DND-41 (cell line): ENCODE measurements at regions not wholly inside any gene's neighbourhood (a gene's known extent, or its start where the extent isn't known, plus 50 kb on each side); places are given as distances from the start of the nearest gene placed in this dataset.

Source experiments
- ATAC-seq: fragments of 200-7000 bp; cut with Tn5 transposase; 3 replicates; pipeline ENCODE4 v1.9.1; 2021; ENCODE audit warnings: low read depth; ENCODE audit not compliant: insufficient read depth
- DNase-seq: peaks from one replicate; pipeline ENCODE4 v3.0.0-alpha.2; 2020
- H2AFZ ChIP-seq: 2 replicates; pipeline ENCODE4 v1.6.0; 2012; ENCODE audit warnings: low read depth, low read length
- H3K27ac ChIP-seq: 2 replicates; pipeline ENCODE4 v1.5.1; 2012; ENCODE audit warnings: low read length, inconsistent platforms
- H3K27me3 ChIP-seq: fragments of 200-600 bp; sonication (generic); 2 replicates; pipeline ENCODE4 v1.6.0; 2012; ENCODE audit warnings: low read length, mild to moderate bottlenecking, inconsistent platforms; ENCODE audit not compliant: insufficient read depth, poor library complexity
- H3K36me3 ChIP-seq: 2 replicates; pipeline ENCODE4 v1.5.1; 2012; ENCODE audit warnings: low read length, inconsistent platforms; ENCODE audit not compliant: insufficient read depth
- H3K4me1 ChIP-seq: 2 replicates; pipeline ENCODE4 v1.5.1; 2012; ENCODE audit warnings: mild to moderate bottlenecking, low read length; ENCODE audit not compliant: insufficient read depth
- H3K4me2 ChIP-seq: 2 replicates; pipeline ENCODE4 v1.6.0; 2012; ENCODE audit warnings: mild to moderate bottlenecking, moderate library complexity, low read length, inconsistent platforms; ENCODE audit not compliant: insufficient read depth
- H3K4me3 ChIP-seq, 2 experiments: fragments of 200-600 bp in 1 of 2; shearing (Covaris generic) in 1 of 2; 2 replicates each; pipeline ENCODE4 v1.5.1; 2012 to 2016; ENCODE audit warnings: inconsistent platforms in 2 of 2, low read length in 2 of 2, mild to moderate bottlenecking in 2 of 2, low read depth in 1 of 2, moderate library complexity in 1 of 2
- H3K79me2 ChIP-seq: 2 replicates; pipeline ENCODE4 v1.6.0; 2012; ENCODE audit warnings: low read length, inconsistent platforms; ENCODE audit not compliant: insufficient read depth
- H3K9ac ChIP-seq: 2 replicates; pipeline ENCODE4 v1.6.0; 2012; ENCODE audit warnings: low read depth, mild to moderate bottlenecking, inconsistent platforms, low read length, moderate library complexity
- H3K9me3 ChIP-seq: 2 replicates; pipeline ENCODE4 v1.5.1; 2012; ENCODE audit warnings: low read length, moderate library complexity, mild to moderate bottlenecking, inconsistent platforms; ENCODE audit not compliant: insufficient read depth, severe bottlenecking
- H4K20me1 ChIP-seq: 2 replicates; pipeline ENCODE4 v1.6.0; 2012; ENCODE audit warnings: low read length; ENCODE audit not compliant: insufficient read depth
- CTCF ChIP-seq: IDR thresholded peaks from 2 replicates; pipeline ENCODE4 v1.5.1; 2012; ENCODE audit warnings: borderline replicate concordance, low read length, moderate library complexity, mild to moderate bottlenecking; ENCODE audit not compliant: poor library complexity, severe bottlenecking; ENCODE audit errors: extremely low read depth
- EZH2 ChIP-seq: IDR thresholded peaks from 3 replicates; pipeline ENCODE4 v1.6.1; 2012; ENCODE audit warnings: borderline replicate concordance, low read depth, mild to moderate bottlenecking, moderate library complexity, low read length, inconsistent platforms; ENCODE audit not compliant: severe bottlenecking

GRCh38 chr6:114833211-114833610 is 490.4 kb upstream of the HS3ST5 start:
- no peak for TF ChIP-seq EZH2
- TF ChIP-seq CTCF, result no peak
- no peaks in the 10 kb centered on the region for H3K9me3 ChIP-seq
- ATAC-seq (no peak), DNase-seq (no peak)
- no peaks in the 10 kb centered on the region for H3K27me3 ChIP-seq
- H4K20me1 ChIP-seq, result no peaks in the 10 kb centered on the region
- H3K9ac ChIP-seq, result no peak overlapping the region
- H3K27ac ChIP-seq, result no peak overlapping the region
- H3K4me1 ChIP-seq, result no peaks in the 10 kb centered on the region
- no peak overlapping the region for H2AFZ ChIP-seq
- no peaks in the 10 kb centered on the region for H3K79me2 ChIP-seq
- no peak overlapping the region for H3K4me2 ChIP-seq
- no peaks in the 10 kb centered on the region for H3K36me3 ChIP-seq
- no peak overlapping the region for H3K4me3 ChIP-seq

- no peak for TF ChIP-seq EZH2
- TF ChIP-seq CTCF, result no peak
- Histone ChIP-seq H3K36me3 (no peaks in the 10 kb centered on the region), H3K4me3 (no peak overlapping the region), H2AFZ (no peak overlapping the region), H3K27ac (no peak overlapping the region), H3K9ac (no peak overlapping the region), H4K20me1 (no peaks in the 10 kb centered on the region), H3K9me3 (no peaks in the 10 kb centered on the region), H3K27me3 (no peaks in the 10 kb centered on the region), H3K79me2 (no peaks in the 10 kb centered on the region), H3K4me1 (no peaks in the 10 kb centered on the region), H3K4me2 (no peak overlapping the region)
- ATAC-seq (no peak), DNase-seq (no peak)
Measured at GRCh38 chr6:114830515-114830914, 487.7 kb upstream of the HS3ST5 start.

- Histone ChIP-seq H3K4me2 (no peak overlapping the region), H3K9me3 (no peaks in the 10 kb centered on the region), H2AFZ (no peak overlapping the region), H3K4me3 (no peak overlapping the region), H4K20me1 (no peaks in the 10 kb centered on the region), H3K27ac (no peak overlapping the region), H3K27me3 (no peaks in the 10 kb centered on the region), H3K9ac (no peak overlapping the region), H3K4me1 (no peaks in the 10 kb centered on the region), H3K36me3 (no peaks in the 10 kb centered on the region), H3K79me2 (no peaks in the 10 kb centered on the region)
- DNase-seq (no peak), ATAC-seq (no peak)
- no peak for TF ChIP-seq CTCF
- TF ChIP-seq EZH2, result no peak
Measured at GRCh38 chr6:114827135-114827534, 484.3 kb upstream of the HS3ST5 start.

- no peak overlapping the region for H3K4me3 ChIP-seq
- no peaks in the 10 kb centered on the region for H4K20me1 ChIP-seq
- no peak overlapping the region for H2AFZ ChIP-seq
- no peak for ATAC-seq
- H3K36me3 ChIP-seq, result no peaks in the 10 kb centered on the region
- DNase-seq, result no peak
- H3K79me2 ChIP-seq, result no peaks in the 10 kb centered on the region
- no peaks in the 10 kb centered on the region for H3K4me1 ChIP-seq
- no peaks in the 10 kb centered on the region for H3K27me3 ChIP-seq
- no peak for TF ChIP-seq CTCF
- no peak for TF ChIP-seq EZH2
- H3K4me2 ChIP-seq, result no peak overlapping the region
- no peak overlapping the region for H3K27ac ChIP-seq
- H3K9me3 ChIP-seq, result no peaks in the 10 kb centered on the region
- H3K9ac ChIP-seq, result no peak overlapping the region
Measured at GRCh38 chr6:114824409-114824808, 481.6 kb upstream of the HS3ST5 start.
